CD4-positive, CD25-positive, alpha-beta regulatory T cell (primary cell): ENCODE measurements at regions not wholly inside any gene's neighbourhood (a gene's known extent, or its start where the extent isn't known, plus 50 kb on each side); places are given as distances from the start of the nearest gene placed in this dataset.

ENCODE experiments used
- ATAC-seq, 2 donors: fragments of 150-1000 bp; cut with Tn5 transposase; one replicate each; pipeline ENCODE4 v1.10.0; 2021; ENCODE audit warnings: low read depth in 2 of 2, moderate number of reproducible peaks in 2 of 2, moderate library complexity in 1 of 2
- DNase-seq, 3 donors: peaks; one replicate each; pipeline versions ENCODE4 v3.0.0 to v3.0.0-alpha.2; 2012 to 2022; ENCODE audit warnings: mixed read lengths in 1 of 3
- H3K27ac ChIP-seq: one replicate; pipeline ENCODE4 v1.7.0; 2013; ENCODE audit warnings: mild to moderate bottlenecking, low read length; ENCODE audit not compliant: insufficient read depth, poor library complexity, severe bottlenecking
- H3K27me3 ChIP-seq: one replicate; pipeline ENCODE4 v1.7.0; 2013; ENCODE audit warnings: low read length; ENCODE audit not compliant: control insufficient read depth, insufficient read depth
- H3K36me3 ChIP-seq: one replicate; pipeline ENCODE4 v1.7.0; 2013; ENCODE audit warnings: mild to moderate bottlenecking, low read length, moderate library complexity; ENCODE audit not compliant: control insufficient read depth, insufficient read depth
- H3K4me1 ChIP-seq: 2 replicates; pipeline ENCODE4 v1.7.0; 2013; ENCODE audit warnings: mild to moderate bottlenecking, low read length; ENCODE audit not compliant: insufficient read depth, control insufficient read depth, poor library complexity, severe bottlenecking
- H3K4me3 ChIP-seq: one replicate; pipeline ENCODE4 v1.7.0; 2013; ENCODE audit warnings: low read depth, mild to moderate bottlenecking, low read length, moderate library complexity
- H3K9me3 ChIP-seq, 2 experiments: 1 replicate in 1 of 2; 2 replicates in 1 of 2; pipeline ENCODE4 v1.7.0; 2013; ENCODE audit warnings: low read length in 2 of 2, mild to moderate bottlenecking in 1 of 2, moderate library complexity in 1 of 2; ENCODE audit not compliant: control insufficient read depth in 2 of 2
- H3K27ac Mint-ChIP-seq, 3 donors: one replicate each; pipeline ENCODE4 v1.8.0; 2020 to 2022; ENCODE audit warnings: mild to moderate bottlenecking in 3 of 3, mixed read lengths in 3 of 3, moderate library complexity in 2 of 3
- H3K27me3 Mint-ChIP-seq: one replicate; pipeline ENCODE4 v1.8.0; 2022; ENCODE audit warnings: mild to moderate bottlenecking, mixed read lengths
- H3K36me3 Mint-ChIP-seq: one replicate; pipeline ENCODE4 v1.8.0; 2020; ENCODE audit warnings: mixed read lengths
- H3K4me1 Mint-ChIP-seq, 4 donors: one replicate each; pipeline ENCODE4 v1.8.0; 2020 to 2022; ENCODE audit warnings: mixed read lengths in 4 of 4, mild to moderate bottlenecking in 1 of 4
- H3K4me3 Mint-ChIP-seq, 4 donors: one replicate each; pipeline ENCODE4 v1.8.0; 2020 to 2022; ENCODE audit warnings: mild to moderate bottlenecking in 4 of 4, mixed read lengths in 4 of 4, moderate library complexity in 3 of 4
- H3K9me3 Mint-ChIP-seq, 7 donors: one replicate each; pipeline ENCODE4 v1.8.0; 2020 to 2022; ENCODE audit warnings: mixed read lengths in 7 of 7, mild to moderate bottlenecking in 3 of 7, moderate library complexity in 2 of 7

DNA sequence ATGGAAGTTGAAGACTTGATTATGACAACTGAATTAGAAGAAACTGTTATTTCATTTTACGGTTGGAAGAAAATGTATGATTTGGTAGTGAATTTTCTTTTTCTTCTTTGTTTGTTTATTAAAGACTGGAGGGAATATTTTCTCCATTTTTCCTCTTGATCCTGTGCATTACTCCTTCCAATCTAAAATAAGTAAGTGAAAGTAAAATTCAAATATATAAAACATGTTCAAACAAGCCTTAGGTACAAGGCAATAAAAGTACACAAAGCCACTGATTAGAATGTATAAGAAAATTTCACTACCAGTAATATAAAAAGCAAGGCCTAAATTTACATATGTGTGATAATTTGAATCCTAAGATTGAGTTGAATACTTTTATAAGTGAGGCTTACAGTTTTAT, 181.2 kb upstream of the MME start:
- H3K36me3 ChIP-seq = no peaks in the 10 kb centered on the region
- ATAC-seq (no peak), DNase-seq (no peak)
- Mint-ChIP-seq H3K4me3 (no peak overlapping the region), H3K9me3 (peaks cover under 1 to 5% (median 3%) of the 10 kb centered on the region in 7 donors), H3K4me1 (no peaks in the 10 kb centered on the region), H3K27ac (no peak overlapping the region), H3K27me3 (no peaks in the 10 kb centered on the region), H3K36me3 (no peaks in the 10 kb centered on the region)
- no peaks in the 10 kb centered on the region for H3K9me3 ChIP-seq
- H3K27me3 ChIP-seq = no peaks in the 10 kb centered on the region
- no peaks in the 10 kb centered on the region for H3K4me1 ChIP-seq
- H3K4me3 ChIP-seq = no peak overlapping the region
- H3K27ac ChIP-seq = no peak overlapping the region

DNA sequence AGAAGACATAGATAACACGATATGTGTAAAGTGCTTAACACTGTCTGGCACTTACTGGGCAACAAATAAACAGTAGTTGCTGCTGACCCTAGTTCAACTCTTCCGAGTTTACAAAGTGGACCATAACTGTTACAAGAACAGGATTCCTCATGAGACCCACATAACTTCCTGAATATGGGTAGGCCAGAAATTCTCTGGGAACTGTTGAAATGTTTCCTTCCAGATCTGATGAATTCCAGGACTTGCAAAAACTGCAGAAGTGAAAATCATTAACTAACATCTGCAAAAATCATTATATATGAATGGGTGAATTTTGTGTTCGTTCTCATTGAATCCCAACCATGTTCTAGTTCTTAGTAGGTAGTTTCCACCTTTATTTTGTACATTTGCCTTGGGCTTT, 181.7 kb upstream of the MME start:
- Mint-ChIP-seq H3K9me3 (peaks cover 2 to 6% (median 4%) of the 10 kb centered on the region in 7 donors), H3K36me3 (no peaks in the 10 kb centered on the region), H3K4me3 (no peak overlapping the region), H3K27ac (no peak overlapping the region), H3K27me3 (no peaks in the 10 kb centered on the region), H3K4me1 (no peaks in the 10 kb centered on the region)
- Histone ChIP-seq H3K4me1 (no peaks in the 10 kb centered on the region), H3K27me3 (no peaks in the 10 kb centered on the region), H3K36me3 (no peaks in the 10 kb centered on the region), H3K27ac (no peak overlapping the region), H3K9me3 (no peaks in the 10 kb centered on the region), H3K4me3 (no peak overlapping the region)
- no peak for DNase-seq
- no peak for ATAC-seq

DNA sequence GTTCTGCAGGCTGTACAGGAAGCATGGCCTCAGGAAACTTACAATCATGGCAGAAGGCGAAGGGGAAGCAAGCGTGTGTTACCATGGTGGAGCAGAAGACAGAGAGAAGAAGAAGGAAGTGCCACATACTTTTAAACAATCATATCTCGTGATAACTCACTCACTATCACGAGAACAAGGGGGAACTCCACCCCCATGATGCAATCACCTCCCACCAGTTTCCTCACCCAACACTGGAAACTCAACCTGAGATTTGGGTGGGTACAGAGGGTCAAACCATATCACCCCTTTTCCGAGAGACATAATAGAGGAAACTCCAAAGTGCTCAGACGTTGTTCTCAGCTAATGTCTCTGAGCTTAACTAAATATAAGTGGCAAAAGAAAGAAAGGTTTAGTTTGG, 186.3 kb upstream of the MME start:
- no peak overlapping the region for H3K4me3 Mint-ChIP-seq
- Histone ChIP-seq H3K4me3 (no peak overlapping the region), H3K27ac (no peak overlapping the region), H3K27me3 (no peaks in the 10 kb centered on the region), H3K36me3 (no peaks in the 10 kb centered on the region), H3K9me3 (no peaks in the 10 kb centered on the region), H3K4me1 (no peaks in the 10 kb centered on the region)
- no peaks in the 10 kb centered on the region for H3K27me3 Mint-ChIP-seq
- H3K4me1 Mint-ChIP-seq = no peaks in the 10 kb centered on the region
- ATAC-seq (no peak), DNase-seq (no peak)
- no peaks in the 10 kb centered on the region for H3K36me3 Mint-ChIP-seq
- no peak overlapping the region for H3K27ac Mint-ChIP-seq
- H3K9me3 Mint-ChIP-seq = peaks cover 2 to 7% (median 4%) of the 10 kb centered on the region in 7 donors

DNA sequence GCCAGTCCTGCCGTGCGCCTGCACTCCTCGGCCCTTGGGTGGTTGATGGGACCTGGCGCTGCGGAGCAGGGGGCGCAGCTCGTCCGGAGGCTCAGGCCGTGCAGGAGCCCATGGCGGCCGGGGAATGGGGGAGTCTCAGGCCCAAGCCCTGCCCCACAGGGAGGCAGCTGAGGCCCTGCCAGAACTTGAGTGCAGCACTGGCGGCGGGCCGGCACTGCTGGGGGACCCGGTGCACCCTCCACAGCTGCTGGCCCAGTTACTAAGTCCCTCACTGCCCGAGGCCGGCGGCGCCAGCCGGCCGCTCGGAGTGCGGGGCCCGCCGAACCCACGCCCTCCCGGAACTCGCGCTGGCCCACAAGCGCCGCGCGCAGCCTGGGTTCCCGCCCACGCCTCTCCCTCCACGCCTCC, 190.9 kb upstream of the MME start:
- no peak overlapping the region for H3K27ac Mint-ChIP-seq
- peaks cover 0 to 9% (median 5%) of the 10 kb centered on the region in 7 donors for H3K9me3 Mint-ChIP-seq
- Histone ChIP-seq H3K36me3 (no peaks in the 10 kb centered on the region), H3K9me3 (no peaks in the 10 kb centered on the region), H3K27me3 (no peaks in the 10 kb centered on the region), H3K4me3 (no peak overlapping the region), H3K4me1 (no peaks in the 10 kb centered on the region), H3K27ac (no peak overlapping the region)
- ATAC-seq (no peak), DNase-seq (no peak)
- no peaks in the 10 kb centered on the region for H3K4me1 Mint-ChIP-seq
- H3K36me3 Mint-ChIP-seq = no peaks in the 10 kb centered on the region
- H3K27me3 Mint-ChIP-seq = no peaks in the 10 kb centered on the region
- no peak overlapping the region for H3K4me3 Mint-ChIP-seq

DNA sequence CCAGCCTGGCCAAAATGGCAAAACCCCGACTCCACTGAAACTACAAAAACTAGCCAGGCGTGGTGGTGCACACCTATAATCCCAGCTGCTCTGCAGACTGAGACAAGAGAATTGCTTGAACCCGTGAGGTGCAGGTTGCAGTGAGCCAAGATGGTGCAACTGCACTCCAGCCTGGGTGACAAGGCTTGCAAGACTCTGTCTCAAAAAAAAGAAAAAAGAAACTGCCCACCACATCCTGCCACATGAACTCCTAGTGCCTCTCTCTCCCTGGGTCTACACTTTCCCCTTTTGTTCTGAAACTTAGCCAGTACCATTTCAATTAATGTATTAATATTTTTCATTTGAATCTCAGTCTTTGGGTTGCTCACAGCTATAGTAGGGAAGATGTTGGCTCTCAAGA, 192.2 kb upstream of the MME start:
- Mint-ChIP-seq H3K27me3 (no peaks in the 10 kb centered on the region), H3K27ac (no peak overlapping the region), H3K36me3 (no peaks in the 10 kb centered on the region), H3K9me3 (peaks cover 1 to 9% (median 7%) of the 10 kb centered on the region in 7 donors), H3K4me3 (no peak overlapping the region), H3K4me1 (no peaks in the 10 kb centered on the region)
- H3K4me3 ChIP-seq = no peak overlapping the region
- DNase-seq (no peak), ATAC-seq (no peak)
- no peaks in the 10 kb centered on the region for H3K36me3 ChIP-seq
- H3K27ac ChIP-seq = no peak overlapping the region
- H3K9me3 ChIP-seq = no peaks in the 10 kb centered on the region
- no peaks in the 10 kb centered on the region for H3K27me3 ChIP-seq
- H3K4me1 ChIP-seq = no peaks in the 10 kb centered on the region

DNA sequence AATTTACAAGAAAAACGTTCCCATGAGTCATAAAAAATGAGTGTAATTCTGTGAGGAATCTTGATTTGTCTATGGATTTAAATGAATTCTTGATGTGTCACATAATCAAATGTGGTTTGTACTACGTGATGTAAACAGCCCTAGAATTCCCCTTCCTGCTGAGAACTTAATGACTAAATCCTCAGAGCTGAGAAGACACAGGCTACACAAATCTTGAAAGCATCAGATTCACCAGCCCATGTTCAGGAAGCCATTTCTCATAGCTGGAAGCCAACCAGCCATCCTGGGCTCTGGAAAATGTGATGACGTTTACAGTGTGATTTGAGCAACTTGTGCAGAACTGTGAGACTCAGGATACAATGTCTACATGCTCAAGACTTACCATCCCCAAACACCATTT, 193.7 kb upstream of the MME start:
- no peak overlapping the region for H3K27ac Mint-ChIP-seq
- no peaks in the 10 kb centered on the region for H3K9me3 ChIP-seq
- H3K4me3 ChIP-seq = no peak overlapping the region
- no peaks in the 10 kb centered on the region for H3K36me3 Mint-ChIP-seq
- H3K4me1 ChIP-seq = no peaks in the 10 kb centered on the region
- H3K27me3 Mint-ChIP-seq = no peaks in the 10 kb centered on the region
- DNase-seq (no peak), ATAC-seq (no peak)
- no peak overlapping the region for H3K27ac ChIP-seq
- no peaks in the 10 kb centered on the region for H3K4me1 Mint-ChIP-seq
- no peak overlapping the region for H3K4me3 Mint-ChIP-seq
- H3K27me3 ChIP-seq = no peaks in the 10 kb centered on the region
- H3K9me3 Mint-ChIP-seq = peaks cover 1 to 11% (median 7%) of the 10 kb centered on the region in 7 donors
- no peaks in the 10 kb centered on the region for H3K36me3 ChIP-seq

DNA sequence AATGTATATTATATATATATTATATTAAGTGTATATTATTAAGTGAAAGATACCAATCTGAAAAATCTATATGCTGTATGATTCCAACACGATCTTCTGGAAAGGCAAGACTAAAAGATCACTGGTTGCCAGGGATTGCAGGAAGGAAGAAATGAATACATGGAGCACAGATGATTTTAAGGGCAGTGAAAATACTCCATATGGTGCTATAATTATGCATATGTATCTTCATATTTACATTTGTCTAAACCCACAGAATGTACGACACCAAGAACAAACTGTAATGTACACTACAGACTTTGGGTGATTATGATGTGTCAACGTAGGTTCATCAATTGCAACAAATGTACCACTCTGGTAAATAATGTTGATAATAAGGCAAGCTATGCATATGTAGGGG, 194.7 kb upstream of the MME start:
- H3K9me3 ChIP-seq = no peaks in the 10 kb centered on the region
- no peak for ATAC-seq
- Mint-ChIP-seq H3K36me3 (no peaks in the 10 kb centered on the region), H3K27ac (no peak overlapping the region), H3K4me3 (no peak overlapping the region), H3K4me1 (no peaks in the 10 kb centered on the region), H3K9me3 (peaks cover 1 to 15% (median 7%) of the 10 kb centered on the region in 7 donors), H3K27me3 (no peaks in the 10 kb centered on the region)
- H3K4me3 ChIP-seq = no peak overlapping the region
- no peaks in the 10 kb centered on the region for H3K27me3 ChIP-seq
- no peaks in the 10 kb centered on the region for H3K4me1 ChIP-seq
- H3K27ac ChIP-seq = no peak overlapping the region
- no peak for DNase-seq
- no peaks in the 10 kb centered on the region for H3K36me3 ChIP-seq

DNA sequence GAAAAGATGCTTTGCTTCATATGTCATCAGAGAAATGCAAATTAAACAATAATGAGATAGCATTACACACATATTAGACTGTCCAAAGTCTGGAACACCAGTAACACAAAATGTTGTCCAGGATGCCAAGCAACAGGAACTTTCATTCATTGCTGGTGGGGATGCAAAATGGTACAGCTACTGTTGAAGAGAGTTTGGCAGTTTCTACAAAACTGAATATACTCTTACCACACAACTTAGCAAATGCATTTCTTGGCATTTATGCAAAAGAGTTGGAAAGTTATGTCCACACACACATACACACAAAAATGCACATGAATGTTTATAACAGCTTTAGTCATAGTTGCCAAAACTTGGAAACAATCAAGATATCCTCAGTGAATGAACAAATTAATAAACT, 195.2 kb upstream of the MME start:
- Histone ChIP-seq H3K36me3 (no peaks in the 10 kb centered on the region), H3K27ac (no peak overlapping the region), H3K4me3 (no peak overlapping the region), H3K27me3 (no peaks in the 10 kb centered on the region), H3K9me3 (no peaks in the 10 kb centered on the region), H3K4me1 (no peaks in the 10 kb centered on the region)
- Mint-ChIP-seq H3K4me3 (no peak overlapping the region), H3K9me3 (peaks cover 1 to 15% (median 7%) of the 10 kb centered on the region in 7 donors), H3K4me1 (no peaks in the 10 kb centered on the region), H3K27me3 (no peaks in the 10 kb centered on the region), H3K27ac (no peak overlapping the region), H3K36me3 (no peaks in the 10 kb centered on the region)
- ATAC-seq (no peak), DNase-seq (no peak)
